ENCODE measurements at regions not wholly inside any gene's neighbourhood (a gene's known extent, or its start where the extent isn't known, plus 50 kb on each side); places are given as distances from the start of the nearest gene placed in this dataset.
"Not testable (repeated sequence)": the region's sequence is repeated elsewhere in the genome, so short reads cannot be mapped to it uniquely, and the experiment has no call there.

DNA sequence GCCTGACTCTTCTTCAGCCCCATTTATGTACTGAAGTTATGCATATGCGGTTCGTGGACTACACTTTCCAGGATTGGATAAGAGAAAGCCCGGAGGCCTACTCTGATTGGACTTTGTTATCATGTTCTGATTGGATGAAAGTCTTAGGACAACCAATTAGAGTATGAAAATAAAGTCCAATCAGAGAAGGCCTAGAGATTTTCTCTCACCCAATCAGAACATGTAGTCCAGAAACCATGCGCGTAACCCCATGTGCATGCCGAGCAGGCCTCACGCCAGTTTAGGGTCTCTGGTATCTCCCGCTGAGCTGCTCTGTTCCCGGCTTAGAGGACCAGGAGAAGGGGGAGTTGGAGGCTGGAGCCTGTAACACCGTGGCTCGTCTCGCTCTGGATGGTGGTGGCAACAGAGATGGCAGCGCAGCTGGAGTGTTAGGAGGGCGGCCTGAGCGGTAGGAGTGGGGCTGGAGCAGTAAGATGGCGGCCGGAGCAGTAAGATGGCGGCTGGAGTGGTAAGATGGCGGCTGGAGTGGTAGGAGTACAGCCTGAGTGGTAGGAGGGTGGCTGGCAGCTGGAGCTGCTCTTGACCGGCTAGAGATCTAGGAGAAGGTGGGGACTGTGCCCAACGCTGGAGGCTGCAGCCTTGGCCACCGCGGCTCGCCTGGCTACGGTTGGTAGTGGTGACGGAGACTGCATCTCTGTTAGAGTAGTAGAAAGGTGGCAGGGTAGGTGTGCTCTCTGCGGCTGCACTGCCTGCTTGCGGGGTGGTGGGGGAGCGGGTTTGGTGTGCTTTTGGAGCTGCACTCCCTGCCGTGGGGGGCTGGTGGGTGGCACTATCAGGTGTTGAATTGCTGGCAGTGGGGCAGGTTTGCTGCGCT is 107.9 kb upstream of the TPTE start:
- TF ChIP-seq CTCF, POLR2A (IDR thresholded peaks at IDR 0.05): not testable (repeated sequence)
